HG03139 (cell line): ENCODE measurements at regions not wholly inside any gene's neighbourhood (a gene's known extent, or its start where the extent isn't known, plus 50 kb on each side); places are given as distances from the start of the nearest gene placed in this dataset.

Source experiments
- ATAC-seq: cut with Tn5 transposase; IDR thresholded peaks from one replicate; pipeline ENCODE4 v1.9.1; 2021; ENCODE audit not compliant: unreplicated experiment

- ATAC-seq, result no peak
These were observed 55.6 kb upstream of the GRK3 start for GRCh38 chr22:25508761-25509321.

GRCh38 chr22:25509374-25509791 lies 55.1 kb upstream of the GRK3 start:
- ATAC-seq, result no peak

- no peak for ATAC-seq
These were observed 53.6 kb upstream of the GRK3 start for GRCh38 chr22:25510876-25511275.

- ATAC-seq, result no peak
These were observed 52.8 kb upstream of the GRK3 start for GRCh38 chr22:25511725-25512124.

- ATAC-seq, result no peak
These were observed 49.9 kb upstream of the GRK3 start for GRCh38 chr22:25514436-25515180.
